NOMO-1 (cell line): ENCODE measurements at regions not wholly inside any gene's neighbourhood (a gene's known extent, or its start where the extent isn't known, plus 50 kb on each side); places are given as distances from the start of the nearest gene placed in this dataset.

ENCODE experiments used
- DNase-seq, 2 experiments: peaks; one replicate each; lab custom pipeline; 2025; ENCODE audit not compliant: unreplicated experiment in 2 of 2; lab: John Stamatoyannopoulos, UW

- DNase-seq = no peak
Measured at GRCh38 chr14:98946940-98947339, 325.1 kb downstream of the BCL11B start.

GRCh38 chr14:98947911-98948595 is 323.9 kb downstream of the BCL11B start:
- DNase-seq = no peak

GRCh38 chr14:98949051-98949450 is 322.9 kb downstream of the BCL11B start:
- DNase-seq = peak; percentile 11 to 52

- DNase-seq = no peak
Measured at GRCh38 chr14:98949481-98950135, 322.4 kb downstream of the BCL11B start.

- DNase-seq = no peak
Measured at GRCh38 chr14:98950353-98950895, 321.6 kb downstream of the BCL11B start.

- DNase-seq = no peak
Measured at GRCh38 chr14:98951031-98951430, 321.0 kb downstream of the BCL11B start.

GRCh38 chr14:98951521-98952152 is 320.4 kb downstream of the BCL11B start:
- no peak for DNase-seq

GRCh38 chr14:98952593-98953350 is 319.2 kb downstream of the BCL11B start:
- peak in 1 of 2 experiments; percentile 7 for DNase-seq

GRCh38 chr14:98953551-98954348 is 318.2 kb downstream of the BCL11B start:
- DNase-seq = peak in 1 of 2 experiments; percentile 11

- no peak for DNase-seq
Measured at GRCh38 chr14:98954349-98955000, 317.5 kb downstream of the BCL11B start.

GRCh38 chr14:98955036-98955740 is 316.8 kb downstream of the BCL11B start:
- DNase-seq = no peak

- no peak for DNase-seq
Measured at GRCh38 chr14:98955741-98956070, 316.3 kb downstream of the BCL11B start.

- no peak for DNase-seq
Measured at GRCh38 chr14:98956181-98956580, 315.8 kb downstream of the BCL11B start.

- DNase-seq = no peak
Measured at GRCh38 chr14:98956661-98957060, 315.3 kb downstream of the BCL11B start.

GRCh38 chr14:98957211-98958047 is 314.6 kb downstream of the BCL11B start:
- peak; percentile 62 to 89 for DNase-seq

- no peak for DNase-seq
Measured at GRCh38 chr14:98958048-98958631, 313.9 kb downstream of the BCL11B start.

GRCh38 chr14:98958632-98959031 is 313.4 kb downstream of the BCL11B start:
- no peak for DNase-seq

- no peak for DNase-seq
Measured at GRCh38 chr14:98959410-98959809, 312.6 kb downstream of the BCL11B start.
